SK-N-SH treated with all-trans-retinoic acid at 6 μM for 48 hours (cell line): ENCODE measurements at regions not wholly inside any gene's neighbourhood (a gene's known extent, or its start where the extent isn't known, plus 50 kb on each side); places are given as distances from the start of the nearest gene placed in this dataset.

Source experiments
- ATAC-seq: fragments of 200-7000 bp; cut with Tn5 transposase; 3 replicates; pipeline ENCODE4 v1.9.1; 2020; ENCODE audit warnings: mild to moderate bottlenecking, moderate library complexity
- ARNTL ChIP-seq: fragments of 450-650 bp; formaldehyde crosslinking; IDR thresholded peaks from 2 replicates; pipeline ENCODE4 v1.5.0; 2020; ENCODE audit warnings: low read depth, mild to moderate bottlenecking, moderate library complexity, borderline replicate concordance
- BACH2 ChIP-seq: fragments of 250-450 bp; sonication (Bioruptor Pico); IDR thresholded peaks from 2 replicates; pipeline ENCODE4 v1.9.0; 2021; ENCODE audit warnings: mild to moderate bottlenecking, borderline replicate concordance
- CSDC2 ChIP-seq: fragments of 250-450 bp; sonication (Bioruptor Pico); IDR thresholded peaks from 2 replicates; pipeline ENCODE4 v1.5.0; 2020; ENCODE audit warnings: mild to moderate bottlenecking, moderate library complexity
- ESRRG ChIP-seq: fragments of 250-450 bp; sonication (Bioruptor Pico); IDR thresholded peaks from 2 replicates; pipeline ENCODE4 v1.6.1; 2021; ENCODE audit warnings: mild to moderate bottlenecking
- ISL1 ChIP-seq: fragments of 250-450 bp; sonication (Bioruptor Pico); IDR thresholded peaks from 2 replicates; pipeline ENCODE4 v2.1.2; 2022; ENCODE audit warnings: mild to moderate bottlenecking, moderate library complexity
- OSR1 ChIP-seq: fragments of 250-450 bp; sonication (Bioruptor Pico); IDR thresholded peaks from 2 replicates; pipeline ENCODE4 v1.8.0; 2022; ENCODE audit warnings: moderate library complexity, mild to moderate bottlenecking, inconsistent platforms
- PPARA ChIP-seq: fragments of 250-450 bp; sonication (Bioruptor Pico); IDR thresholded peaks from 2 replicates; pipeline ENCODE4 v1.5.0; 2020; ENCODE audit warnings: mild to moderate bottlenecking, borderline replicate concordance
- RARB ChIP-seq: fragments of 250-450 bp; sonication (Bioruptor Pico); IDR thresholded peaks from 2 replicates; pipeline ENCODE4 v1.8.0; 2021; ENCODE audit warnings: mild to moderate bottlenecking, moderate library complexity
- TCF4 ChIP-seq: fragments of 250-450 bp; sonication (Bioruptor Pico); IDR thresholded peaks from 2 replicates; pipeline ENCODE4 v1.8.0; 2021; ENCODE audit warnings: mild to moderate bottlenecking, moderate library complexity, borderline replicate concordance
- TOX ChIP-seq: fragments of 250-450 bp; sonication (Bioruptor Pico); IDR thresholded peaks from 2 replicates; pipeline ENCODE4 v1.8.0; 2021; ENCODE audit warnings: mild to moderate bottlenecking, moderate library complexity, borderline replicate concordance
- ZC3H10 ChIP-seq: fragments of 250-450 bp; sonication (Bioruptor Pico); IDR thresholded peaks from 2 replicates; pipeline ENCODE4 v1.5.1; 2021; ENCODE audit warnings: mild to moderate bottlenecking, moderate library complexity
- ZFP3 ChIP-seq: fragments of 250-450 bp; sonication (Bioruptor Pico); IDR thresholded peaks from 2 replicates; pipeline ENCODE4 v1.5.0; 2020; ENCODE audit warnings: mild to moderate bottlenecking, moderate library complexity
- ZFP30 ChIP-seq: fragments of 450-650 bp; formaldehyde crosslinking; IDR thresholded peaks from 2 replicates; pipeline ENCODE4 v1.5.0; 2022; ENCODE audit warnings: mild to moderate bottlenecking, moderate library complexity
- ZNF70 ChIP-seq: fragments of 450-650 bp; formaldehyde crosslinking; IDR thresholded peaks from 2 replicates; pipeline ENCODE4 v1.5.0; 2020; ENCODE audit warnings: mild to moderate bottlenecking, moderate library complexity
- ZNF8 ChIP-seq: fragments of 450-650 bp; formaldehyde crosslinking; IDR thresholded peaks from 2 replicates; pipeline ENCODE4 v1.5.0; 2020; ENCODE audit warnings: mild to moderate bottlenecking, moderate library complexity
- TF ChIP-seq, protein P1 (sequence below): fragments of 250-450 bp; sonication (Bioruptor Pico); IDR thresholded peaks from 2 replicates; pipeline ENCODE4 v1.8.0; 2021; ENCODE audit warnings: low read depth, mild to moderate bottlenecking, moderate library complexity, borderline replicate concordance
- TF ChIP-seq, protein P2 (sequence below): fragments of 250-450 bp; sonication (Bioruptor Pico); IDR thresholded peaks from 2 replicates; pipeline ENCODE4 v1.8.0; 2020; ENCODE audit warnings: mild to moderate bottlenecking, moderate library complexity, borderline replicate concordance
- TF ChIP-seq, protein P3 (sequence below): fragments of 250-450 bp; sonication (Bioruptor Pico); IDR thresholded peaks from 2 replicates; pipeline ENCODE4 v1.5.0; 2020; ENCODE audit warnings: mild to moderate bottlenecking, moderate library complexity
- TF ChIP-seq, protein P4 (sequence below): fragments of 250-450 bp; sonication (Bioruptor Pico); IDR thresholded peaks from 2 replicates; pipeline ENCODE4 v1.5.1; 2021; ENCODE audit warnings: mild to moderate bottlenecking, moderate library complexity

DNA sequence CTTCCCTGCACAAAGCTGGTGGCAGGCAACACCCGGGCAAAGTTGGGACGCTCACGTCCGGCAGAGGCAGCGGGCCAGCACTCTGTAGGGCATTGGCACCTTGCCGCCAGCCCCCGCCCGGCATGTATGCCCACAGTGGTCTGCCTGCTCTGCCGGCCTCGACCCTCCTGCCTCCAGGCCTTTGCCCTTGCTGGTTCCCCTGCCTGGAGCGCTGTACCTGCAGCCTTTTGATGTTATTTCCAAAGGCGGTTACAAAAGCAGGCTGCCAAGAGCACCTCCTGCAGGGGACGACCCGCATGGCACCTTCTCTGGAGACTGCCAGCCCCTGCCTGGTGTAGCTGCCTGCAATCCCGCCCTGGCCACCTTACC, 56.5 kb upstream of the SHISAL1 start:
- no peak for TF ChIP-seq ZNF70 (CRISPR knock-in tag)
- TF ChIP-seq, protein P1, sequence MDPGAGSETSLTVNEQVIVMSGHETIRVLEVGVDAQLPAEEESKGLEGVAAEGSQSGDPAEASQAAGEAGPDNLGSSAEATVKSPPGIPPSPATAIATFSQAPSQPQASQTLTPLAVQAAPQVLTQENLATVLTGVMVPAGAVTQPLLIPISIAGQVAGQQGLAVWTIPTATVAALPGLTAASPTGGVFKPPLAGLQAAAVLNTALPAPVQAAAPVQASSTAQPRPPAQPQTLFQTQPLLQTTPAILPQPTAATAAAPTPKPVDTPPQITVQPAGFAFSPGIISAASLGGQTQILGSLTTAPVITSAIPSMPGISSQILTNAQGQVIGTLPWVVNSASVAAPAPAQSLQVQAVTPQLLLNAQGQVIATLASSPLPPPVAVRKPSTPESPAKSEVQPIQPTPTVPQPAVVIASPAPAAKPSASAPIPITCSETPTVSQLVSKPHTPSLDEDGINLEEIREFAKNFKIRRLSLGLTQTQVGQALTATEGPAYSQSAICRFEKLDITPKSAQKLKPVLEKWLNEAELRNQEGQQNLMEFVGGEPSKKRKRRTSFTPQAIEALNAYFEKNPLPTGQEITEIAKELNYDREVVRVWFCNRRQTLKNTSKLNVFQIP, result no peak
- TF ChIP-seq ESRRG (CRISPR knock-in tag), result no peak
- TF ChIP-seq OSR1 (CRISPR knock-in tag), result no peak
- no peak for TF ChIP-seq CSDC2
- no peak for TF ChIP-seq ZFP30 (CRISPR knock-in tag)
- no peak for TF ChIP-seq ZFP3 (CRISPR knock-in tag)
- TF ChIP-seq ZC3H10, result no peak
- TF ChIP-seq TOX (CRISPR knock-in tag), result no peak
- TF ChIP-seq ZNF8 (CRISPR knock-in tag), result no peak
- TF ChIP-seq ARNTL (CRISPR knock-in tag), result no peak
- TF ChIP-seq, protein P2, sequence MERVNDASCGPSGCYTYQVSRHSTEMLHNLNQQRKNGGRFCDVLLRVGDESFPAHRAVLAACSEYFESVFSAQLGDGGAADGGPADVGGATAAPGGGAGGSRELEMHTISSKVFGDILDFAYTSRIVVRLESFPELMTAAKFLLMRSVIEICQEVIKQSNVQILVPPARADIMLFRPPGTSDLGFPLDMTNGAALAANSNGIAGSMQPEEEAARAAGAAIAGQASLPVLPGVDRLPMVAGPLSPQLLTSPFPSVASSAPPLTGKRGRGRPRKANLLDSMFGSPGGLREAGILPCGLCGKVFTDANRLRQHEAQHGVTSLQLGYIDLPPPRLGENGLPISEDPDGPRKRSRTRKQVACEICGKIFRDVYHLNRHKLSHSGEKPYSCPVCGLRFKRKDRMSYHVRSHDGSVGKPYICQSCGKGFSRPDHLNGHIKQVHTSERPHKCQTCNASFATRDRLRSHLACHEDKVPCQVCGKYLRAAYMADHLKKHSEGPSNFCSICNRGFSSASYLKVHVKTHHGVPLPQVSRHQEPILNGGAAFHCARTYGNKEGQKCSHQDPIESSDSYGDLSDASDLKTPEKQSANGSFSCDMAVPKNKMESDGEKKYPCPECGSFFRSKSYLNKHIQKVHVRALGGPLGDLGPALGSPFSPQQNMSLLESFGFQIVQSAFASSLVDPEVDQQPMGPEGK (CRISPR knock-in tag), result no peak
- no peak for TF ChIP-seq TCF4 (CRISPR knock-in tag)
- TF ChIP-seq, protein P3, sequence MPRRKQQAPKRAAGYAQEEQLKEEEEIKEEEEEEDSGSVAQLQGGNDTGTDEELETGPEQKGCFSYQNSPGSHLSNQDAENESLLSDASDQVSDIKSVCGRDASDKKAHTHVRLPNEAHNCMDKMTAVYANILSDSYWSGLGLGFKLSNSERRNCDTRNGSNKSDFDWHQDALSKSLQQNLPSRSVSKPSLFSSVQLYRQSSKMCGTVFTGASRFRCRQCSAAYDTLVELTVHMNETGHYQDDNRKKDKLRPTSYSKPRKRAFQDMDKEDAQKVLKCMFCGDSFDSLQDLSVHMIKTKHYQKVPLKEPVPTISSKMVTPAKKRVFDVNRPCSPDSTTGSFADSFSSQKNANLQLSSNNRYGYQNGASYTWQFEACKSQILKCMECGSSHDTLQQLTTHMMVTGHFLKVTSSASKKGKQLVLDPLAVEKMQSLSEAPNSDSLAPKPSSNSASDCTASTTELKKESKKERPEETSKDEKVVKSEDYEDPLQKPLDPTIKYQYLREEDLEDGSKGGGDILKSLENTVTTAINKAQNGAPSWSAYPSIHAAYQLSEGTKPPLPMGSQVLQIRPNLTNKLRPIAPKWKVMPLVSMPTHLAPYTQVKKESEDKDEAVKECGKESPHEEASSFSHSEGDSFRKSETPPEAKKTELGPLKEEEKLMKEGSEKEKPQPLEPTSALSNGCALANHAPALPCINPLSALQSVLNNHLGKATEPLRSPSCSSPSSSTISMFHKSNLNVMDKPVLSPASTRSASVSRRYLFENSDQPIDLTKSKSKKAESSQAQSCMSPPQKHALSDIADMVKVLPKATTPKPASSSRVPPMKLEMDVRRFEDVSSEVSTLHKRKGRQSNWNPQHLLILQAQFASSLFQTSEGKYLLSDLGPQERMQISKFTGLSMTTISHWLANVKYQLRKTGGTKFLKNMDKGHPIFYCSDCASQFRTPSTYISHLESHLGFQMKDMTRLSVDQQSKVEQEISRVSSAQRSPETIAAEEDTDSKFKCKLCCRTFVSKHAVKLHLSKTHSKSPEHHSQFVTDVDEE (CRISPR knock-in tag), result no peak
- no peak for ATAC-seq

DNA sequence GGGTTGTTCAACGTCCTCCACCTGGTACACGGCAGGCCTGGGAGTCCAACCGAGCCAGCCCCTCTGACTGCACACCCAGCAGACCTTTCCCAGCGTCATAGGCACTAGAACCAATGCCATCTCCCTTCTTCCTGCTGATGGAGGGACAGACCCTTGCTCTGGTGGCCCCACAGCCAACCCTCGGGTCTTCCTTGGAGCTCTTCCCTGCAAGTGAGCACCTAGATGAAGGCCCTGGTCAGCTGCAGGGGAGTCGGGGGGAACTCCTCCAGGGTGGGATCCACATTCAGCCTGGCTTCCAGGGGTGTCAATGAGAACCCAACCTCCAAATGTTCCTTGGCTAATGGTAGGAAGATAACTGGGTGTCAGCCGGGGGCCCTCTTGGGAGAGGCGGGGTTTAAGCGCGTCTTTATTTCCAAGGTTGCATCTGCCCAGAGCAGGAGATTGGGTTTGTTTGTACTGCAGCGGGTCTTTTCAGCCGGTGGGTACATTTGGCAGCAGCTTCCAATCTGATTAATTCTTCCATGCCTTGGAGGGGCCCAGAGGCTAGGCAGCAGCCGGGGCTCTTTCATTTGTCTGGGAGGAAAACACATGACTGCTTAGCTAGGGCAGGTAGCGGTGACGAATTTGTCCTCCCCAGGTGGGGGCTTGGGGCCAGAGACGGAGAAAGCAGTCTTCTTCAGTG, 56.0 kb upstream of the SHISAL1 start:
- TF ChIP-seq, protein P1, result no peak
- no peak for ATAC-seq

DNA sequence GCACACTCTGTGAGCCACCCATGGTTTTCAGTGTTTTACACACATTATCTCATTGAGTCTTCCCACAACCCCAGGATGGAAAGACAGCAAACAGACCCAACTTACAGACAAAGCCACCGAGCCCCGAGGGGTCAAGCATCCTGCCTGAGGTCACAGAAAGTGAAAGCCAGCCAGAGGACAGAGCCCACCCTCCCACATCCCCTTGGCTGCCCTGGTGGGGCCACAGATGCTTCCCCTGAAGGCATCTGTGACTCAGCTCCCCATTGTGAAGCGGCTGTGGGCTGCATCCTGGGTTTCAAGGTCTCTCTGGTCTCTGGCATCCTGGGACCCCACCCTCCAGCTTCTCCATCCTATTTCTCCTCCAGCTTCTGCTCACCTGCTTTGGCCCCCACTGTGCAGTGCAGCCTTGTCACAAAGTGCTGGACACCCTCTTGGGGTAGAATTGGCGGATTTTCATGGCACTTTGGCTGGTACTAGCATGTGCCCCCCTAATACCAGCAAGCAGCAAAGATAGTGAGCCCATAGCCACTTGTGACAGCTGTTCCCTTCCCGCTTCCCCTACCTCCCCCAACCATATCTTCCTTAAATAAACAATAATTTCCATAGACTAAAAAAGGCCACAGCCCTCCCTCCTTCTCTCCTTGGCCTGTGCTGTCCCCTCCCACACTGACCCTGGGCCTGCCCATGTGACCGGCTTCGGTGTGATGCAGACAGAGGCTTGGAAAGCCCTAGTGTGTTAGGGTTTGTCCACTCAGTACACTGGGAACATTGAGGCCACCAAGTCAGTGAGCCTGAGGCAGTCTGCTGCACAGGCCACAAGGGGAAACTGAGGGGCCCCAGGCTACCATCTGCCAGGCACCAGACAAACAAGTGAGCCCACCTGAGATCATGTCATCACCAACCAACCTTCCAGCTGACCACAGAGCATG, 53.9 kb upstream of the SHISAL1 start:
- TF ChIP-seq TCF4 (CRISPR knock-in tag) (no peak), CSDC2 (no peak)
- ATAC-seq, result no peak

DNA sequence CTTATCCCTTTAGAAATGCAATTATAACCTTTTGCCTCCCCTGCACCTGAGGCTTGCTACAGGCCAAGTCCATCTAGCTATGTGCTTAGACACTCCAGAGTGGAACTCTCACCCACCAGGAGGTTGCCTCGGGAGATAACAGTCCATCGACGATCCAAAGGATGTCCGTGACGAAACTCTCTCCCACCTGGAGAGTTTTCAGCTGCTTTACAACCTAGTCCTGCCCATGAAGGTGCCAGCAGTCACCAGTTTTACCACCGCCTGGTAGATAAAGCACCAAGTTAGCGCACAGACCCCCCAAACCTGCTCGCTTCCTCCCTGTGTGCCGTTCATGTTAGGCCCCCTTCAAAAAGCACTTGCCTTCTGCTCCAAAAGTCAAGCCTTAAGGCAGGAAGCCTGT, 53.1 kb upstream of the SHISAL1 start:
- no peak for ATAC-seq
- TF ChIP-seq, protein P4, sequence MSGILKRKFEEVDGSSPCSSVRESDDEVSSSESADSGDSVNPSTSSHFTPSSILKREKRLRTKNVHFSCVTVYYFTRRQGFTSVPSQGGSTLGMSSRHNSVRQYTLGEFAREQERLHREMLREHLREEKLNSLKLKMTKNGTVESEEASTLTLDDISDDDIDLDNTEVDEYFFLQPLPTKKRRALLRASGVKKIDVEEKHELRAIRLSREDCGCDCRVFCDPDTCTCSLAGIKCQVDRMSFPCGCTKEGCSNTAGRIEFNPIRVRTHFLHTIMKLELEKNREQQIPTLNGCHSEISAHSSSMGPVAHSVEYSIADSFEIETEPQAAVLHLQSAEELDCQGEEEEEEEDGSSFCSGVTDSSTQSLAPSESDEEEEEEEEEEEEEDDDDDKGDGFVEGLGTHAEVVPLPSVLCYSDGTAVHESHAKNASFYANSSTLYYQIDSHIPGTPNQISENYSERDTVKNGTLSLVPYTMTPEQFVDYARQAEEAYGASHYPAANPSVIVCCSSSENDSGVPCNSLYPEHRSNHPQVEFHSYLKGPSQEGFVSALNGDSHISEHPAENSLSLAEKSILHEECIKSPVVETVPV (CRISPR knock-in tag), result no peak
- TF ChIP-seq PPARA (no peak), ZC3H10 (no peak), ESRRG (CRISPR knock-in tag) (no peak), CSDC2 (no peak), BACH2 (no peak), ISL1 (CRISPR knock-in tag) (no peak), ZNF8 (CRISPR knock-in tag) (no peak), RARB (CRISPR knock-in tag) (no peak), TOX (CRISPR knock-in tag) (no peak), TCF4 (CRISPR knock-in tag) (no peak)
- TF ChIP-seq, protein P3 (CRISPR knock-in tag), result no peak
- TF ChIP-seq, protein P1, result no peak
